ENCODE measurements at regions not wholly inside any gene's neighbourhood (a gene's known extent, or its start where the extent isn't known, plus 50 kb on each side); places are given as distances from the start of the nearest gene placed in this dataset.

- TF ChIP-seq REST (IDR thresholded peaks at IDR 0.05; ENCODE audit: insufficient read depth in 1 of 2, low read depth in 2 of 2, low read length in 2 of 2) (no peak), POLR2AphosphoS5 (IDR thresholded peaks at IDR 0.05; ENCODE audit: low read depth, low read length) (no peak)
Measured at GRCh38 chr6:27728442-27728841, 183.8 kb downstream of the OR2B2 start.
